Endothelial cell of umbilical vein (primary cell): ENCODE measurements at regions not wholly inside any gene's neighbourhood (a gene's known extent, or its start where the extent isn't known, plus 50 kb on each side); places are given as distances from the start of the nearest gene placed in this dataset.

Experiments used
- BruUV-seq: library from RNA; stranded (reverse); fragments of 400-500 nt; replicated peaks from 2 replicates; lab custom pipeline; 2021; lab: Mats Ljungman, UMichigan
- CTCF ChIA-PET: fragments of 300-600, 350-600 bp; sonication (Branson Sonifier 250); formaldehyde crosslinking; loops from one replicate; lab custom pipeline; 2021; ENCODE audit warnings: antibody characterized with exemption, inconsistent platforms; lab: Charles Lee
- POLR2A ChIA-PET: fragments of 300-600, 350-600 bp; sonication (Branson Sonifier 250); formaldehyde crosslinking; loops from one replicate; lab custom pipeline; 2021; ENCODE audit warnings: antibody characterized with exemption, inconsistent platforms; lab: Charles Lee
- DNase-seq: peaks from one replicate; pipeline ENCODE4 v3.0.0-alpha.2; 2011; ENCODE audit warnings: low read depth, low spot score
- FAIRE-seq: peaks from 2 replicates; lab custom pipeline; 2011; peaks lifted over from hg19 to GRCh38; lab: Jason Lieb, UNC
- H2AFZ ChIP-seq: 2 replicates; pipeline ENCODE4 v1.6.0; 2012; ENCODE audit warnings: low read depth, low read length, control low read depth, inconsistent platforms
- H3K27ac ChIP-seq: 2 replicates; pipeline ENCODE4 v1.5.1; 2011; ENCODE audit warnings: low read depth, mild to moderate bottlenecking, control low read depth, low read length, moderate library complexity; ENCODE audit not compliant: insufficient read depth
- H3K27me3 ChIP-seq, 2 experiments: 2 replicates each; pipeline versions ENCODE4 v1.6.0 to v1.6.1; 2011; ENCODE audit warnings: low read length in 2 of 2, mixed read lengths in 1 of 2; ENCODE audit not compliant: control insufficient read depth in 2 of 2, insufficient read depth in 2 of 2
- H3K36me3 ChIP-seq, 2 experiments: 2 replicates in 1 of 2; 3 replicates in 1 of 2; pipeline ENCODE4 v1.5.1; 2011; ENCODE audit warnings: low read length in 2 of 2, mild to moderate bottlenecking in 1 of 2, moderate library complexity in 1 of 2; ENCODE audit not compliant: control insufficient read depth in 2 of 2, insufficient read depth in 2 of 2; ENCODE audit errors: extremely low read depth in 1 of 2
- H3K4me1 ChIP-seq: 3 replicates; pipeline ENCODE4 v1.5.1; 2011; ENCODE audit warnings: mild to moderate bottlenecking, low read length; ENCODE audit not compliant: control insufficient read depth, insufficient read depth; ENCODE audit errors: extremely low read depth
- H3K4me2 ChIP-seq: 2 replicates; pipeline ENCODE4 v1.6.1; 2011; ENCODE audit warnings: low read length, control low read depth, mixed read lengths; ENCODE audit not compliant: insufficient read depth
- H3K4me3 ChIP-seq, 3 experiments: fragments of 200-600 bp in 1 of 3; sonication (generic), shearing (Covaris generic) in 1 of 3; replicated peaks in 1 of 3; 2 replicates each; pipeline ENCODE4 v1.5.1; 2011 to 2016; ENCODE audit warnings: control low read depth in 3 of 3, low read length in 3 of 3, mild to moderate bottlenecking in 2 of 3, inconsistent platforms in 1 of 3, low read depth in 1 of 3, moderate library complexity in 1 of 3; ENCODE audit not compliant: insufficient read depth in 1 of 3
- H3K79me2 ChIP-seq: 2 replicates; pipeline ENCODE4 v1.6.0; 2012; ENCODE audit warnings: low read length, inconsistent platforms; ENCODE audit not compliant: control insufficient read depth, insufficient read depth
- H3K9ac ChIP-seq: replicated peaks from 2 replicates; pipeline ENCODE3; 2011; ENCODE audit warnings: low read length, control low read depth; ENCODE audit not compliant: insufficient read depth; ENCODE audit errors: extremely low read depth
- H3K9me1 ChIP-seq: replicated peaks from 3 replicates; pipeline ENCODE4 v1.6.0; 2011; ENCODE audit warnings: mild to moderate bottlenecking, low read length; ENCODE audit not compliant: control insufficient read depth, insufficient read depth; ENCODE audit errors: extremely low read depth
- H3K9me3 ChIP-seq: replicated peaks from 2 replicates; pipeline ENCODE4 v1.5.1; 2012; ENCODE audit warnings: low read length, inconsistent platforms; ENCODE audit not compliant: control insufficient read depth, insufficient read depth
- H4K20me1 ChIP-seq: replicated peaks from 2 replicates; pipeline ENCODE3; 2011; ENCODE audit warnings: mild to moderate bottlenecking, low read length; ENCODE audit not compliant: control insufficient read depth, insufficient read depth; ENCODE audit errors: extremely low read depth
- EZH2 ChIP-seq: IDR thresholded peaks from 2 replicates; pipeline ENCODE4 v1.6.1; 2012; ENCODE audit warnings: borderline replicate concordance, low read depth, mild to moderate bottlenecking, moderate library complexity, low read length, inconsistent platforms; ENCODE audit not compliant: severe bottlenecking
- FOS ChIP-seq: IDR thresholded peaks from 2 replicates; pipeline ENCODE4 v1.6.1; 2011; ENCODE audit warnings: mild to moderate bottlenecking, low read length, moderate library complexity, borderline replicate concordance; ENCODE audit not compliant: insufficient read depth
- GATA2 ChIP-seq: IDR thresholded peaks from 2 replicates; pipeline ENCODE4 v1.7.0; 2011; ENCODE audit warnings: low read depth, mild to moderate bottlenecking, moderate library complexity, mixed read lengths, low read length; ENCODE audit not compliant: insufficient read length, insufficient read depth
- JUN ChIP-seq: IDR thresholded peaks from 2 replicates; pipeline ENCODE4 v1.6.1; 2011; ENCODE audit warnings: borderline replicate concordance, low read depth; ENCODE audit not compliant: insufficient read length, insufficient read depth
- MYC ChIP-seq: IDR thresholded peaks from one replicate; pipeline ENCODE4 v1.6.1; 2011; ENCODE audit warnings: mild to moderate bottlenecking, low read depth, low read length
- POLR2A ChIP-seq: IDR thresholded peaks from 2 replicates; pipeline ENCODE4 v1.6.1; 2012; ENCODE audit warnings: low read depth, mild to moderate bottlenecking, control low read depth, low read length
- POLR2AphosphoS5 ChIP-seq: IDR thresholded peaks from 2 replicates; pipeline ENCODE4 v1.6.1; 2012; ENCODE audit warnings: low read depth, mild to moderate bottlenecking, control low read depth, low read length, moderate library complexity; ENCODE audit not compliant: insufficient read depth
- dilution Hi-C: fragments of 300-500 bp; cut with MboI; formaldehyde crosslinking; loops from one replicate; pipeline ENCODE4 v1.15.0; 2019; ENCODE audit warnings: low sequenced_read_pairs; ENCODE audit not compliant: extremely low pct_ligation_motif_present
- intact Hi-C: fragments of 100-400 bp; cut with micrococcal nuclease; formaldehyde crosslinking; loops from one replicate; pipeline ENCODE4 v1.10.0; 2022
- TF ChIP-seq, protein P1 (sequence below), 2 donors: IDR thresholded peaks; 1 replicate in 1 of 2; 2 replicates in 1 of 2; pipeline ENCODE4 v1.5.1; 2011; ENCODE audit warnings: low read length in 2 of 2, mild to moderate bottlenecking in 2 of 2, moderate library complexity in 2 of 2, control low read depth in 1 of 2, inconsistent platforms in 1 of 2, low read depth in 1 of 2; ENCODE audit not compliant: insufficient read depth in 1 of 2; ENCODE audit errors: extremely low read depth in 1 of 2
- TF ChIP-seq, protein P2 (sequence below): IDR thresholded peaks from 2 replicates; pipeline ENCODE4 v1.6.1; 2011; ENCODE audit not compliant: insufficient read depth, insufficient read length

DNA sequence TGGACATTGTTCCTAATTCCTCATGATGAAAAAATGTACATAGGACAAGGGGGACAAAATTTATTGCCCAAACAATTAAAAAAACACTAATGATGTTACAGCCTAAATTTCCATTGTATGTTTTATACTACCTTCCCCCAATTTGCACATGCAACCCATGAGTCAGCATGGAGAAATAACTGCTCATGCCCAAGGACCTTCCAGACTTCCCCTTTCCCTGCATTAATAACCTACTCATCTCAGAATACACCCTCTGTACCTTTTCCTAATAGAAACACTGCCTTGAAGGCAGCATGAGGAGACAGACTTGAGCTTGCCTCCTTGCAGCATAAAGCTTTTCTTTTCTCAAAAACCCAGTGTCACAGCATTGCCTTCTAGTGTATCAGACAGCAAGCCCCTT lies 2402.8 kb downstream of the TP53TG3F start:
- POLR2A ChIA-PET, result no interaction called here
- no peak overlapping the region for H2AFZ ChIP-seq
- BruUV-seq, result no TSS peak
- H3K9me1 ChIP-seq, result no peaks in the 10 kb centered on the region
- no peaks in the 10 kb centered on the region for H3K27me3 ChIP-seq
- no peak overlapping the region for H3K4me2 ChIP-seq
- DNase-seq, result no peak
- no peaks in the 10 kb centered on the region for H3K4me1 ChIP-seq
- H4K20me1 ChIP-seq, result no peaks in the 10 kb centered on the region
- H3K79me2 ChIP-seq, result no peaks in the 10 kb centered on the region
- dilution Hi-C loops, result no loop called here
- no peak overlapping the region for H3K9ac ChIP-seq
- intact Hi-C loops, result no loop called here
- CTCF ChIA-PET, result no interaction called here
- no peaks in the 10 kb centered on the region for H3K36me3 ChIP-seq
- no peak overlapping the region for H3K4me3 ChIP-seq
- no peaks in the 10 kb centered on the region for H3K9me3 ChIP-seq
- TF ChIP-seq POLR2A (no peak), MYC (no peak), GATA2 (no peak), POLR2AphosphoS5 (no peak), FOS (no peak), JUN (no peak), EZH2 (no peak)
- TF ChIP-seq, protein P1, sequence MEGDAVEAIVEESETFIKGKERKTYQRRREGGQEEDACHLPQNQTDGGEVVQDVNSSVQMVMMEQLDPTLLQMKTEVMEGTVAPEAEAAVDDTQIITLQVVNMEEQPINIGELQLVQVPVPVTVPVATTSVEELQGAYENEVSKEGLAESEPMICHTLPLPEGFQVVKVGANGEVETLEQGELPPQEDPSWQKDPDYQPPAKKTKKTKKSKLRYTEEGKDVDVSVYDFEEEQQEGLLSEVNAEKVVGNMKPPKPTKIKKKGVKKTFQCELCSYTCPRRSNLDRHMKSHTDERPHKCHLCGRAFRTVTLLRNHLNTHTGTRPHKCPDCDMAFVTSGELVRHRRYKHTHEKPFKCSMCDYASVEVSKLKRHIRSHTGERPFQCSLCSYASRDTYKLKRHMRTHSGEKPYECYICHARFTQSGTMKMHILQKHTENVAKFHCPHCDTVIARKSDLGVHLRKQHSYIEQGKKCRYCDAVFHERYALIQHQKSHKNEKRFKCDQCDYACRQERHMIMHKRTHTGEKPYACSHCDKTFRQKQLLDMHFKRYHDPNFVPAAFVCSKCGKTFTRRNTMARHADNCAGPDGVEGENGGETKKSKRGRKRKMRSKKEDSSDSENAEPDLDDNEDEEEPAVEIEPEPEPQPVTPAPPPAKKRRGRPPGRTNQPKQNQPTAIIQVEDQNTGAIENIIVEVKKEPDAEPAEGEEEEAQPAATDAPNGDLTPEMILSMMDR (IDR thresholded peaks at IDR 0.05; ENCODE audit: extremely low read depth in 1 of 2, insufficient read depth in 1 of 2, low read depth in 1 of 2, low read length in 2 of 2), result no peak
- TF ChIP-seq, protein P2, sequence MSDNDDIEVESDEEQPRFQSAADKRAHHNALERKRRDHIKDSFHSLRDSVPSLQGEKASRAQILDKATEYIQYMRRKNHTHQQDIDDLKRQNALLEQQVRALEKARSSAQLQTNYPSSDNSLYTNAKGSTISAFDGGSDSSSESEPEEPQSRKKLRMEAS, result no peak
- no peak for FAIRE-seq
- no peak overlapping the region for H3K27ac ChIP-seq
